Left lung (tissue), 4 donors: ENCODE measurements at regions not wholly inside any gene's neighbourhood (a gene's known extent, or its start where the extent isn't known, plus 50 kb on each side); places are given as distances from the start of the nearest gene placed in this dataset.
A peak's percentile ranks its signal among the peaks of the same experiment; 100 is the strongest.

Source experiments
- ATAC-seq: fragments of 200-7000 bp; cut with Tn5 transposase; one replicate; pipeline ENCODE4 v1.9.1; 2020; ENCODE audit warnings: moderate library complexity
- DNase-seq, 4 donors: peaks; one replicate each; pipeline ENCODE4 v3.0.0-alpha.2; 2013 to 2020
- H3K27ac ChIP-seq, 2 donors: fragments of 200-600 bp; sonication (generic) in 1 of 2; one replicate each; pipeline versions ENCODE4 v1.5.0 to v1.8.0; 2020 to 2021
- H3K27me3 ChIP-seq, 2 donors: fragments of 200-600 bp; sonication (generic) in 1 of 2; one replicate each; pipeline versions ENCODE4 v1.5.0 to v1.8.0; 2020 to 2021
- H3K36me3 ChIP-seq, 2 donors: fragments of 200-600 bp; sonication (generic) in 1 of 2; one replicate each; pipeline versions ENCODE4 v1.5.0 to v1.8.0; 2020 to 2021
- H3K4me1 ChIP-seq, 2 donors: fragments of 200-600 bp; one replicate each; pipeline ENCODE4 v1.8.0; 2021
- H3K4me3 ChIP-seq, 2 donors: fragments of 200-600 bp; sonication (generic) in 1 of 2; one replicate each; pipeline versions ENCODE4 v1.5.0 to v1.8.0; 2020 to 2021; ENCODE audit warnings: mild to moderate bottlenecking in 1 of 2
- H3K9me3 ChIP-seq, 2 donors: fragments of 200-600 bp; sonication (generic) in 1 of 2; one replicate each; pipeline versions ENCODE4 v1.5.0 to v1.8.0; 2020 to 2021
- intact Hi-C, 2 donors: fragments of 100-400 bp; cut with DNase I; formaldehyde crosslinking; loops; one replicate each; pipeline versions ENCODE4 v1.11.2 to v1.14.2; 2022
- TF ChIP-seq, protein P1 (sequence below), 2 donors: fragments of 200-600 bp; sonication (generic) in 1 of 2; IDR thresholded peaks; one replicate each; pipeline versions ENCODE4 v1.5.0 to v1.8.0; 2021; ENCODE audit warnings: antibody characterized with exemption in 2 of 2
- donor health status: DM: no; HTN: yes; CAD: no.
- donor health status: DM: no; HTN: no; CAD: no.

DNA sequence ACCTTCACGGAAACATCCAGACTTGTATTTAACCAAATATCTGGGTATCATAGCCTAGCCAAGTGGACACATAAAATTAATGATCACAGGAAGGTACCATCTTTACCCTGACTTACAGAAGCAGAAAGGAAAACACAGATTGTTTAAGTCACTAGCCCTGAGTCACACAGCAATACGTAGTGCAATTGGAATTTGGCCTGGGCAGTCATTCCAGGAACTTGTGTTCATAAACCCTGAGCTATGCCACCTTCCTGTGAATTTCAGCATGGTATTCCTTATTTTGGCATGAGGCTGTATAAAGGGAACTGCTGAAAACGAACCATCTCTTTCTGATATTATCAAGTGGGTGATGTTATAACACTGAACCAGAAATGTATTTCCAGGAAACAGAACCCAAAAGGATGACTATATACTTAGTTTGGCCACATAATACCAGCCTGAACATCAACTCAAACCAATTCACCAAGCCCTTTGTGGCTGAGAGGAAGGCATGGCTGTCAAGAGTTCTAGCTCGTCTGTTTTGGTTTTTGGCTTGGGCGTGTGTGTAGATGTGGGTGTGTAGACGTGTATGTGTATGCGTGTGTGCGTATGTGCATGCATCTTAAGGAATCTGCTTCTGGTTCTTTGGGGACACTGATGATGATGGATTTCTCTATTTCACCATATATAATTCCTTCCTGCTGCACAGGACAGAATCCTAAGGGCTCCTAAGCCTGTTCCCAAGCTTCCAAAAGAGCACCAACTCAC lies 533.4 kb upstream of the ID2 start:
- no peak overlapping the region for H3K4me3 ChIP-seq
- peaks cover 0 to 10% of the 10 kb centered on the region in 2 donors for H3K4me1 ChIP-seq
- TF ChIP-seq, protein P1, sequence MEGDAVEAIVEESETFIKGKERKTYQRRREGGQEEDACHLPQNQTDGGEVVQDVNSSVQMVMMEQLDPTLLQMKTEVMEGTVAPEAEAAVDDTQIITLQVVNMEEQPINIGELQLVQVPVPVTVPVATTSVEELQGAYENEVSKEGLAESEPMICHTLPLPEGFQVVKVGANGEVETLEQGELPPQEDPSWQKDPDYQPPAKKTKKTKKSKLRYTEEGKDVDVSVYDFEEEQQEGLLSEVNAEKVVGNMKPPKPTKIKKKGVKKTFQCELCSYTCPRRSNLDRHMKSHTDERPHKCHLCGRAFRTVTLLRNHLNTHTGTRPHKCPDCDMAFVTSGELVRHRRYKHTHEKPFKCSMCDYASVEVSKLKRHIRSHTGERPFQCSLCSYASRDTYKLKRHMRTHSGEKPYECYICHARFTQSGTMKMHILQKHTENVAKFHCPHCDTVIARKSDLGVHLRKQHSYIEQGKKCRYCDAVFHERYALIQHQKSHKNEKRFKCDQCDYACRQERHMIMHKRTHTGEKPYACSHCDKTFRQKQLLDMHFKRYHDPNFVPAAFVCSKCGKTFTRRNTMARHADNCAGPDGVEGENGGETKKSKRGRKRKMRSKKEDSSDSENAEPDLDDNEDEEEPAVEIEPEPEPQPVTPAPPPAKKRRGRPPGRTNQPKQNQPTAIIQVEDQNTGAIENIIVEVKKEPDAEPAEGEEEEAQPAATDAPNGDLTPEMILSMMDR (IDR thresholded peaks at IDR 0.05): no peak
- H3K27ac ChIP-seq: no peak overlapping the region
- ATAC-seq (peak; percentile 23), DNase-seq (no peak)
- no peaks in the 10 kb centered on the region for H3K27me3 ChIP-seq
- H3K9me3 ChIP-seq: no peaks in the 10 kb centered on the region
- intact Hi-C loops: no loop called here
- no peaks in the 10 kb centered on the region for H3K36me3 ChIP-seq

DNA sequence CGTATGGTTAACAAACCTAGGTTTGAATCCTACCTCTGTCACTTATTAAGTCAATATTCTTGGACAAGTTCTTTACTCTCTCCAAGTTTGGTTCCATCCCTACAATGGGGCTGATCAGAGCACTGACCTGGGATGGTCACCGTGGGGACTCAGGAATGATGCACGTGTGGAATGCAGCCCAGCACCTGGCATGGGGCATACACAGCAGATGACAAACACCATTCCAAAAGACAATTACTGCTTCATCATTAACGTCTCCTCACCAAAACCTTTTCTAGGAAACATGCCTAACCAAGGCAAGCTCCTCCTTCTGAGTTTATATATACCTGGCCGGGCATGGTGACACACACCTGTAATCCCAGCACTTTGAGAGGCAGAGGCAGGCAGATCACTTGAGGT lies 532.9 kb upstream of the ID2 start:
- no peak overlapping the region for H3K27ac ChIP-seq
- DNase-seq (no peak), ATAC-seq (no peak)
- no peaks in the 10 kb centered on the region for H3K27me3 ChIP-seq
- intact Hi-C loops: no loop called here
- no peak overlapping the region for H3K4me3 ChIP-seq
- H3K4me1 ChIP-seq: peaks cover 0 to 10% of the 10 kb centered on the region in 2 donors
- H3K36me3 ChIP-seq: no peaks in the 10 kb centered on the region
- H3K9me3 ChIP-seq: no peaks in the 10 kb centered on the region
- TF ChIP-seq, protein P1 (IDR thresholded peaks at IDR 0.05): no peak

DNA sequence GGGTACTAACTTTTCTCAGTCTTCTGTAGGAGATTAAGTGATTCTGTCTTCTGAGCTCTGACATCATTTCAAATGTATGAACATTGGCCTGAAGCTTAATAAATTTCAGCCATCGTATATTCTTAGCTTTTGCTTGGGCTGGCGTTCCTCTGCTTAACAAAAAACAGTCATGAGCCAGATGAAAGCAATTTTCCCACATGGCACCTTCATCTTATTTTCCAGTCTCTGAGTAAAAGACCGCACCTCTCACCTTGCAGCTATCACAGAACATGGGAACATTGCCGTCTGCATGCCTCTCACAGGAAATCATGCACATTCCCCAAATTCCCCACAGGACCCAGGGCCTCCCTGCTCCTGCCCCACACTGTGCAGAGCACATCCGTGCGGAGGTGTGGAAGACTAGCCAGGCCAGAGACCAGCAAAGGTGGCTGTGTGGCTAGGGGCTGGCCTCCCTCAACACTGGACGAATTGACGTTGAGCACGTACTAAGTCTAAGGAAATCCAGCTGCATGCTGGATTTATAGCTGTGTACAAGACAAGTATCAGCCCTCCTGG lies 531.8 kb upstream of the ID2 start:
- H3K27ac ChIP-seq: no peak overlapping the region
- ATAC-seq: no peak
- intact Hi-C loops: no loop called here
- peaks cover 0 to 3% of the 10 kb centered on the region in 2 donors for H3K4me1 ChIP-seq
- TF ChIP-seq, protein P1 (IDR thresholded peaks at IDR 0.05): no peak
- H3K36me3 ChIP-seq: no peaks in the 10 kb centered on the region
- DNase-seq: no peak
- H3K9me3 ChIP-seq: no peaks in the 10 kb centered on the region
- no peaks in the 10 kb centered on the region for H3K27me3 ChIP-seq
- H3K4me3 ChIP-seq: no peak overlapping the region

- Histone ChIP-seq H3K27ac (no peak overlapping the region), H3K4me3 (no peak overlapping the region), H3K9me3 (no peaks in the 10 kb centered on the region), H3K36me3 (no peaks in the 10 kb centered on the region), H3K27me3 (no peaks in the 10 kb centered on the region), H3K4me1 (no peaks in the 10 kb centered on the region)
- intact Hi-C loops: no loop called here
- TF ChIP-seq, protein P1 (IDR thresholded peaks at IDR 0.05): no peak
- no peak for DNase-seq
- ATAC-seq: no peak
Measured at GRCh38 chr2:8151888-8152287, 530.0 kb upstream of the ID2 start.

GRCh38 chr2:8152392-8153257 lies 529.2 kb upstream of the ID2 start:
- ATAC-seq (no peak), DNase-seq (no peak)
- TF ChIP-seq, protein P1 (IDR thresholded peaks at IDR 0.05): no peak
- Histone ChIP-seq H3K27ac (no peak overlapping the region), H3K4me1 (no peaks in the 10 kb centered on the region), H3K9me3 (no peaks in the 10 kb centered on the region), H3K36me3 (no peaks in the 10 kb centered on the region), H3K27me3 (no peaks in the 10 kb centered on the region), H3K4me3 (no peak overlapping the region)
- intact Hi-C loops: no loop called here
